ENCODE measurements at regions not wholly inside any gene's neighbourhood (a gene's known extent, or its start where the extent isn't known, plus 50 kb on each side); places are given as distances from the start of the nearest gene placed in this dataset.

DNA sequence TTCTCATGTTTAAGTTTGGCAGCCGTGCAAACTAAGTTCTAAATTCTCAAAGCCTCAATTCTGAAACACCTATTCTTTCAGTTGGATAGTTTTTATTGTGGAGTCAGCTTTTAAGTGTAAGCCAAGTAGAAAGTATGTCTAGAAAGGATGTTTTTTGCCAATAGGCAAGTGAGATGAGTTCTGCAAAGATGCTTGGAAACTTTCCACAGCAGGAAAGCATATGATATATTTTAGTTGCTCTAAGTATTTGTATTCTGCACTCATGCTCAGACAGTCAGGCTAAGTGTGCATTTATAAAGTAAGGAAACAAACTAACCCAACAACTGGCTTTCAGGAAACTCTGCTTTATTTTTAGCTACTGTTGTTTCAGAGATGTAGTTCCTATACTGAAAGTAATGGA is 67.3 kb upstream of the CDH18 start:
- H3K4me3 ChIP-seq: no peak overlapping the region
- no peak for DNase-seq
- intact Hi-C loops (cut with DNase I): no loop called here
- no peak overlapping the region for H3K27ac ChIP-seq
- H3K9me3 ChIP-seq: no peaks in the 10 kb centered on the region
- H3K27me3 ChIP-seq (ENCODE audit: low read depth): no peaks in the 10 kb centered on the region
- H3K36me3 ChIP-seq: no peaks in the 10 kb centered on the region
- ATAC-seq: no peak
- no peak for TF ChIP-seq CTCF (IDR thresholded peaks at IDR 0.05)
- no peaks in the 10 kb centered on the region for H3K4me1 ChIP-seq

DNA sequence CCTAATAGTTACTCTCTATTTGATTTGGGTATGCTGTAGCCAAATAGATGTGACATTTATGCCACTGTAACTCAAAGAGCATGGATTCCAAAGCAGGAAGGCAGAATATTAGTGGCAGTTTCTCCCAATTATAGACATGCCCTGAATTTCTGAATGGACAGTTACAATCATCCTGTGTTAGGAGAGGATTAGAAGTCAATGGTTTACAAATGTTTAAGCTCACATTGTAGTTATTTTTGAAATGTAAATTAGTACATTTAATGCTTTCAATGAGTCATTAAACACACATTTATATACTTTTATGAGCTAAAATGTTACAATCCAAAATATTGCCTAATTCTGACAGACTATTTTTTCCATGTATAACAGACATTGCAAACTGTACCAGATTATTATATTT is 62.3 kb upstream of the CDH18 start:
- no peaks in the 10 kb centered on the region for H3K9me3 ChIP-seq
- no peak overlapping the region for H3K27ac ChIP-seq
- intact Hi-C loops (cut with DNase I): no loop called here
- no peak for DNase-seq
- ATAC-seq: no peak
- H3K27me3 ChIP-seq (ENCODE audit: low read depth): no peaks in the 10 kb centered on the region
- H3K4me3 ChIP-seq: no peak overlapping the region
- no peaks in the 10 kb centered on the region for H3K36me3 ChIP-seq
- H3K4me1 ChIP-seq: no peaks in the 10 kb centered on the region
- no peak for TF ChIP-seq CTCF (IDR thresholded peaks at IDR 0.05)

DNA sequence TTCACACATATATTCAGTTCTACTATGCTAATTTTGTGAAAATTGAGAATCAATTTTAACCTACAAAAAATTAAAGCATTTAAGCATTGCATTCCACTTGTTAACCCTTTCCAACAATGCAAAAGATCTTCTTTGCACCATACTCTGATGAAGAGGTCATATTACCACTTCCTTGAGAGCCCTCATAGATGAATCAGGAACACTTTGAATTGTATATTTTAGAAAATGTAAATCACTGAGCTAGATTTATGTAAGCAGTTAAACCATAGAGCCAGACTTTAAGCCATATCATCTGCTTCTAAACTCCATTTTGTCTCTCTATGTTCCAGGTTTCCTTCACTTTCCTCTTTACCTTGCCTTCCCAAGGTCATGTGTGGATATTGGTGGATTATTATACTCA is 56.5 kb upstream of the CDH18 start:
- intact Hi-C loops (cut with DNase I): no loop called here
- DNase-seq: no peak
- no peaks in the 10 kb centered on the region for H3K4me1 ChIP-seq
- no peaks in the 10 kb centered on the region for H3K36me3 ChIP-seq
- no peaks in the 10 kb centered on the region for H3K27me3 ChIP-seq (ENCODE audit: low read depth)
- no peak overlapping the region for H3K27ac ChIP-seq
- no peak for TF ChIP-seq CTCF (IDR thresholded peaks at IDR 0.05)
- H3K4me3 ChIP-seq: no peak overlapping the region
- no peak for ATAC-seq
- H3K9me3 ChIP-seq: no peaks in the 10 kb centered on the region

- H3K27ac ChIP-seq: no peak overlapping the region
- no peak for DNase-seq
- no peak for ATAC-seq
- H3K27me3 ChIP-seq (ENCODE audit: low read depth): no peaks in the 10 kb centered on the region
- no peaks in the 10 kb centered on the region for H3K4me1 ChIP-seq
- intact Hi-C loops (cut with DNase I): no loop called here
- no peak for TF ChIP-seq CTCF (IDR thresholded peaks at IDR 0.05)
- H3K9me3 ChIP-seq: no peaks in the 10 kb centered on the region
- no peak overlapping the region for H3K4me3 ChIP-seq
- H3K36me3 ChIP-seq: no peaks in the 10 kb centered on the region
Measured at GRCh38 chr5:20041326-20042274, 53.6 kb upstream of the CDH18 start.

GRCh38 chr5:20040901-20041300 is 52.9 kb upstream of the CDH18 start:
- ATAC-seq: no peak
- H3K27me3 ChIP-seq (ENCODE audit: low read depth): no peaks in the 10 kb centered on the region
- H3K36me3 ChIP-seq: no peaks in the 10 kb centered on the region
- DNase-seq: no peak
- TF ChIP-seq CTCF (IDR thresholded peaks at IDR 0.05): no peak
- no peak overlapping the region for H3K27ac ChIP-seq
- no peaks in the 10 kb centered on the region for H3K9me3 ChIP-seq
- no peaks in the 10 kb centered on the region for H3K4me1 ChIP-seq
- intact Hi-C loops (cut with DNase I): no loop called here
- no peak overlapping the region for H3K4me3 ChIP-seq

Data from lower lobe of right lung (tissue), 2 donors.